Muscle of arm (tissue), 1 donor: ENCODE measurements at regions not wholly inside any gene's neighbourhood (a gene's known extent, or its start where the extent isn't known, plus 50 kb on each side); places are given as distances from the start of the nearest gene placed in this dataset.

Experiments used
- DNase-seq: peaks from one replicate; pipeline ENCODE4 v3.0.0-alpha.2; 2013

- no peak for DNase-seq
Measured at GRCh38 chr7:96410126-96410839, 88.4 kb upstream of the SLC25A13 start.

- DNase-seq: no peak
Measured at GRCh38 chr7:96408881-96409280, 87.0 kb upstream of the SLC25A13 start.

- no peak for DNase-seq
Measured at GRCh38 chr7:96407427-96407826, 85.5 kb upstream of the SLC25A13 start.

GRCh38 chr7:96402913-96403312 lies 81.0 kb upstream of the SLC25A13 start:
- no peak for DNase-seq

- DNase-seq: no peak
Measured at GRCh38 chr7:96401200-96401599, 79.3 kb upstream of the SLC25A13 start.

- no peak for DNase-seq
Measured at GRCh38 chr7:96400518-96400917, 78.6 kb upstream of the SLC25A13 start.

GRCh38 chr7:96400001-96400400 lies 78.1 kb upstream of the SLC25A13 start:
- DNase-seq: no peak

- no peak for DNase-seq
Measured at GRCh38 chr7:96397936-96398598, 76.2 kb upstream of the SLC25A13 start.

GRCh38 chr7:96388620-96389383 lies 66.9 kb upstream of the SLC25A13 start:
- DNase-seq: peak; percentile 33

- peak; percentile 2 for DNase-seq
Measured at GRCh38 chr7:96388166-96388565, 66.3 kb upstream of the SLC25A13 start.

- DNase-seq: no peak
Measured at GRCh38 chr7:96380111-96380512, 58.2 kb upstream of the SLC25A13 start.

- no peak for DNase-seq
Measured at GRCh38 chr7:96377399-96377798, 55.5 kb upstream of the SLC25A13 start.
